PC-9 (cell line): ENCODE measurements at regions not wholly inside any gene's neighbourhood (a gene's known extent, or its start where the extent isn't known, plus 50 kb on each side); places are given as distances from the start of the nearest gene placed in this dataset.

Experiments used
- BruUV-seq: library from RNA; stranded (reverse); fragments of 400-500 nt; replicated peaks from 2 replicates; lab custom pipeline; 2021; lab: Mats Ljungman, UMichigan
- CTCF ChIA-PET: fragments of 300-600 bp; sonication (Branson Sonifier 250); formaldehyde crosslinking; loops from one replicate; lab custom pipeline; 2022; ENCODE audit warnings: antibody characterized with exemption; lab: Charles Lee
- POLR2A ChIA-PET: fragments of 300-600 bp; sonication (Branson Sonifier 250); formaldehyde crosslinking; loops from one replicate; lab custom pipeline; 2022; ENCODE audit warnings: antibody characterized with exemption; ENCODE audit not compliant: unreplicated experiment; lab: Charles Lee
- DNase-seq, 2 experiments: peaks; one replicate each; pipeline versions ENCODE4 v3.0.0 to v3.0.0-alpha.2; 2015 to 2022; ENCODE audit warnings: mixed read lengths in 1 of 2
- H2AFZ ChIP-seq: fragments of 200-600 bp; sonication (generic); 2 replicates; pipeline ENCODE4 v1.8.1; 2017; ENCODE audit warnings: antibody characterized with exemption
- H3F3A ChIP-seq: fragments of 200-600 bp; sonication (generic); 2 replicates; pipeline ENCODE4 v1.8.1; 2017; ENCODE audit warnings: antibody characterized with exemption, mild to moderate bottlenecking, low read depth; ENCODE audit not compliant: insufficient read depth
- H3K27ac ChIP-seq: fragments of 200-600 bp; sonication (generic); 2 replicates; pipeline ENCODE4 v1.6.1; 2016; ENCODE audit warnings: mixed run types
- H3K27me3 ChIP-seq: fragments of 200-600 bp; sonication (generic); 2 replicates; pipeline ENCODE4 v1.6.1; 2016; ENCODE audit warnings: low read depth, mixed run types; ENCODE audit not compliant: insufficient read depth
- H3K36me3 ChIP-seq: fragments of 200-600 bp; sonication (generic); 2 replicates; pipeline ENCODE4 v1.6.1; 2016; ENCODE audit warnings: low read depth, mixed run types
- H3K4me1 ChIP-seq: fragments of 200-600 bp; sonication (generic); replicated peaks from 2 replicates; pipeline ENCODE4 v1.6.1; 2016; ENCODE audit warnings: mixed run types; ENCODE audit not compliant: insufficient read depth
- H3K4me2 ChIP-seq: fragments of 200-600 bp; sonication (generic); 2 replicates; pipeline ENCODE4 v1.6.1; 2017; ENCODE audit warnings: mixed run types
- H3K4me3 ChIP-seq: fragments of 200-600 bp; sonication (generic); 2 replicates; pipeline ENCODE4 v1.6.1; 2016; ENCODE audit warnings: mixed run types
- H3K79me2 ChIP-seq: fragments of 200-600 bp; sonication (generic); 2 replicates; pipeline ENCODE4 v1.6.1; 2017; ENCODE audit warnings: low read depth, mixed run types
- H3K9me2 ChIP-seq: fragments of 200-600 bp; sonication (generic); 2 replicates; pipeline ENCODE4 v1.8.1; 2017; ENCODE audit warnings: mild to moderate bottlenecking; ENCODE audit not compliant: insufficient read depth
- H3K9me3 ChIP-seq: fragments of 200-600 bp; sonication (generic); 2 replicates; pipeline ENCODE4 v1.8.1; 2016; ENCODE audit warnings: low read depth; ENCODE audit not compliant: insufficient read depth
- H4K20me1 ChIP-seq: fragments of 200-600 bp; sonication (generic); 2 replicates; pipeline ENCODE4 v1.8.1; 2017; ENCODE audit not compliant: insufficient read depth
- CTCF ChIP-seq: fragments of 200-600 bp; sonication (generic); conservative IDR thresholded peaks from 2 replicates; pipeline ENCODE4 v1.6.1; 2017; ENCODE audit warnings: mixed run types, antibody characterized with exemption, mild to moderate bottlenecking, moderate library complexity
- EZH2 ChIP-seq: fragments of 200-600 bp; sonication (generic); IDR thresholded peaks from 2 replicates; pipeline ENCODE4 v1.8.0; 2017; ENCODE audit warnings: antibody characterized with exemption, low read depth
- intact Hi-C: fragments of 100-400 bp; cut with micrococcal nuclease; formaldehyde crosslinking; loops from one replicate; pipeline ENCODE4 v1.10.0; 2022; ENCODE audit not compliant: unreplicated experiment

GRCh38 chr4:186013419-186014186 lies 55.4 kb upstream of the TLR3 start:
- intact Hi-C loops: no loop called here
- Histone ChIP-seq H3K27me3 (no peaks in the 10 kb centered on the region), H3F3A (no peaks in the 10 kb centered on the region), H3K36me3 (no peaks in the 10 kb centered on the region), H3K79me2 (no peaks in the 10 kb centered on the region), H3K4me3 (no peak overlapping the region), H4K20me1 (no peaks in the 10 kb centered on the region), H3K9me3 (no peaks in the 10 kb centered on the region), H3K9me2 (no peaks in the 10 kb centered on the region), H3K27ac (no peak overlapping the region), H3K4me2 (no peak overlapping the region), H2AFZ (no peak overlapping the region), H3K4me1 (no peaks in the 10 kb centered on the region)
- no peak for DNase-seq
- CTCF ChIA-PET: no interaction called here
- no peak for TF ChIP-seq CTCF
- TF ChIP-seq EZH2: no peak
- BruUV-seq: no TSS peak
- POLR2A ChIA-PET: no interaction called here

GRCh38 chr4:186015212-186015817 lies 53.6 kb upstream of the TLR3 start:
- no peaks in the 10 kb centered on the region for H3K9me2 ChIP-seq
- H3K27me3 ChIP-seq: no peaks in the 10 kb centered on the region
- H3K9me3 ChIP-seq: no peaks in the 10 kb centered on the region
- intact Hi-C loops: no loop called here
- H2AFZ ChIP-seq: no peak overlapping the region
- no peak overlapping the region for H3K27ac ChIP-seq
- ChIA-PET POLR2A (no interaction called here), CTCF (no interaction called here)
- no peaks in the 10 kb centered on the region for H3K36me3 ChIP-seq
- H3K4me2 ChIP-seq: no peak overlapping the region
- H3K4me3 ChIP-seq: no peak overlapping the region
- no peaks in the 10 kb centered on the region for H3K79me2 ChIP-seq
- no peaks in the 10 kb centered on the region for H3F3A ChIP-seq
- no peak for DNase-seq
- TF ChIP-seq CTCF (no peak), EZH2 (no peak)
- BruUV-seq: no TSS peak
- no peaks in the 10 kb centered on the region for H3K4me1 ChIP-seq
- H4K20me1 ChIP-seq: no peaks in the 10 kb centered on the region

GRCh38 chr4:186016796-186017195 lies 52.2 kb upstream of the TLR3 start:
- no peaks in the 10 kb centered on the region for H3K9me2 ChIP-seq
- H3K79me2 ChIP-seq: no peaks in the 10 kb centered on the region
- TF ChIP-seq EZH2 (no peak), CTCF (no peak)
- no peak for DNase-seq
- no peaks in the 10 kb centered on the region for H3F3A ChIP-seq
- no TSS peak for BruUV-seq
- H3K27me3 ChIP-seq: no peaks in the 10 kb centered on the region
- H2AFZ ChIP-seq: no peak overlapping the region
- no peak overlapping the region for H3K4me3 ChIP-seq
- no peak overlapping the region for H3K27ac ChIP-seq
- H3K4me2 ChIP-seq: no peak overlapping the region
- no peaks in the 10 kb centered on the region for H3K36me3 ChIP-seq
- H3K4me1 ChIP-seq: no peaks in the 10 kb centered on the region
- intact Hi-C loops: no loop called here
- no peaks in the 10 kb centered on the region for H4K20me1 ChIP-seq
- H3K9me3 ChIP-seq: no peaks in the 10 kb centered on the region
- CTCF ChIA-PET: no interaction called here
- POLR2A ChIA-PET: no interaction called here
